MCF 10A (cell line): ENCODE measurements at regions not wholly inside any gene's neighbourhood (a gene's known extent, or its start where the extent isn't known, plus 50 kb on each side); places are given as distances from the start of the nearest gene placed in this dataset.

ENCODE experiments used
- BruUV-seq: library from RNA; stranded (reverse); fragments of 400-500 nt; replicated peaks from 2 replicates; lab custom pipeline; 2021; lab: Mats Ljungman, UMichigan
- CTCF ChIA-PET: fragments of 300-600 bp; sonication (Branson Sonifier 250); formaldehyde crosslinking; extraction: SDS; loops from one replicate; lab custom pipeline; 2021; ENCODE audit warnings: antibody characterized with exemption, inconsistent platforms; lab: Yijun Ruan, JAX
- POLR2A ChIA-PET: fragments of 300-600, 350-650 bp; sonication (Branson Sonifier 250); formaldehyde crosslinking; extraction: SDS; loops from one replicate; lab custom pipeline; 2020; ENCODE audit warnings: antibody characterized with exemption, inconsistent platforms; lab: Yijun Ruan, JAX
- DNase-seq: peaks from one replicate; pipeline ENCODE4 v3.0.0-alpha.2; 2018; ENCODE audit not compliant: unreplicated experiment
- H3K27ac Mint-ChIP-seq: one replicate; pipeline ENCODE4 v1.8.0; 2022; ENCODE audit warnings: mild to moderate bottlenecking, low read depth, mixed read lengths; ENCODE audit not compliant: unreplicated experiment
- H3K27me3 Mint-ChIP-seq: one replicate; pipeline ENCODE4 v1.8.0; 2022; ENCODE audit warnings: mixed read lengths; ENCODE audit not compliant: insufficient read depth, unreplicated experiment
- H3K36me3 Mint-ChIP-seq: one replicate; pipeline ENCODE4 v1.8.0; 2022; ENCODE audit warnings: mild to moderate bottlenecking, moderate library complexity, mixed read lengths; ENCODE audit not compliant: insufficient read depth, unreplicated experiment
- H3K4me1 Mint-ChIP-seq: one replicate; pipeline ENCODE4 v1.8.0; 2022; ENCODE audit warnings: mixed read lengths; ENCODE audit not compliant: insufficient read depth, unreplicated experiment
- H3K4me3 Mint-ChIP-seq: one replicate; pipeline ENCODE4 v1.8.0; 2022; ENCODE audit warnings: mild to moderate bottlenecking, moderate library complexity, mixed read lengths; ENCODE audit not compliant: unreplicated experiment
- H3K9me3 Mint-ChIP-seq: one replicate; pipeline ENCODE4 v1.8.0; 2022; ENCODE audit warnings: mixed read lengths; ENCODE audit not compliant: unreplicated experiment
- CTCF ChIP-seq: fragments of 200-600 bp; IDR thresholded peaks from one replicate; pipeline ENCODE4 v1.8.0; 2022; ENCODE audit warnings: antibody characterized with exemption, mild to moderate bottlenecking; ENCODE audit not compliant: unreplicated experiment
- intact Hi-C: fragments of 100-400 bp; cut with micrococcal nuclease; formaldehyde crosslinking; loops from 2 replicates; pipeline ENCODE4 v1.14.1; 2022

- CTCF ChIA-PET, result interaction anchor here (0.6 kb wide), 1 partner anchor 133 kb away, joined by 3 read pairs; no protein-coding TSS in a partner anchor
- Mint-ChIP-seq H3K4me3 (no peak overlapping the region), H3K27ac (no peak overlapping the region), H3K4me1 (no peaks in the 10 kb centered on the region), H3K9me3 (peaks cover 5% of the 10 kb centered on the region), H3K27me3 (no peaks in the 10 kb centered on the region), H3K36me3 (no peaks in the 10 kb centered on the region)
- intact Hi-C loops, result no loop called here
- DNase-seq, result no peak
- no peak for TF ChIP-seq CTCF
- BruUV-seq, result no TSS peak
- POLR2A ChIA-PET, result no interaction called here
These were observed 574.0 kb downstream of the LRRIQ3 start for GRCh38 chr1:73623946-73624345.

- CTCF ChIA-PET, result interaction anchor here (0.6 kb wide), 1 partner anchor 386 kb away, joined by 3 read pairs; no protein-coding TSS in a partner anchor
- TF ChIP-seq CTCF, result no peak
- BruUV-seq, result no TSS peak
- H3K4me3 Mint-ChIP-seq, result no peak overlapping the region
- no peaks in the 10 kb centered on the region for H3K27me3 Mint-ChIP-seq
- no peaks in the 10 kb centered on the region for H3K36me3 Mint-ChIP-seq
- DNase-seq, result no peak
- H3K9me3 Mint-ChIP-seq, result no peaks in the 10 kb centered on the region
- no peaks in the 10 kb centered on the region for H3K4me1 Mint-ChIP-seq
- intact Hi-C loops, result no loop called here
- POLR2A ChIA-PET, result no interaction called here
- no peak overlapping the region for H3K27ac Mint-ChIP-seq
These were observed 580.8 kb downstream of the LRRIQ3 start for GRCh38 chr1:73617145-73617544.

- H3K27ac Mint-ChIP-seq, result no peak overlapping the region
- no peaks in the 10 kb centered on the region for H3K4me1 Mint-ChIP-seq
- DNase-seq, result no peak
- H3K27me3 Mint-ChIP-seq, result no peaks in the 10 kb centered on the region
- ChIA-PET CTCF (no interaction called here), POLR2A (no interaction called here)
- no TSS peak for BruUV-seq
- no peak for TF ChIP-seq CTCF
- no peaks in the 10 kb centered on the region for H3K36me3 Mint-ChIP-seq
- intact Hi-C loops, result no loop called here
- H3K4me3 Mint-ChIP-seq, result no peak overlapping the region
- no peaks in the 10 kb centered on the region for H3K9me3 Mint-ChIP-seq
These were observed 586.3 kb downstream of the LRRIQ3 start for GRCh38 chr1:73611681-73612080.

GRCh38 chr1:73604739-73605138 lies 593.2 kb downstream of the LRRIQ3 start:
- TF ChIP-seq CTCF, result no peak
- peak overlapping the region; percentile 11 for H3K4me3 Mint-ChIP-seq
- no TSS peak for BruUV-seq
- H3K4me1 Mint-ChIP-seq, result peaks cover 9% of the 10 kb centered on the region
- H3K27ac Mint-ChIP-seq, result no peak overlapping the region
- H3K36me3 Mint-ChIP-seq, result no peaks in the 10 kb centered on the region
- intact Hi-C loops, result no loop called here
- no peaks in the 10 kb centered on the region for H3K27me3 Mint-ChIP-seq
- ChIA-PET CTCF (interaction anchor here (1.0 to 1.5 kb wide), 2 partner anchors 12 to 105 kb away, joined by 6 to 7 read pairs; no protein-coding TSS in a partner anchor), POLR2A (no interaction called here)
- peak; percentile 34 for DNase-seq
- peaks cover 8% of the 10 kb centered on the region for H3K9me3 Mint-ChIP-seq
